NCI-H2196 (cell line): ENCODE measurements at regions not wholly inside any gene's neighbourhood (a gene's known extent, or its start where the extent isn't known, plus 50 kb on each side); places are given as distances from the start of the nearest gene placed in this dataset.

Experiments
- DNase-seq: peaks from one replicate; lab custom pipeline; 2025; ENCODE audit not compliant: unreplicated experiment; lab: John Stamatoyannopoulos, UW

GRCh38 chr4:160872491-160872890 lies 1291.3 kb downstream of the FSTL5 start:
- no peak for DNase-seq

- DNase-seq, result no peak
Measured at GRCh38 chr4:160877087-160877790, 1286.6 kb downstream of the FSTL5 start.

- no peak for DNase-seq
Measured at GRCh38 chr4:160880180-160880579, 1283.6 kb downstream of the FSTL5 start.

- no peak for DNase-seq
Measured at GRCh38 chr4:160887668-160888067, 1276.1 kb downstream of the FSTL5 start.

GRCh38 chr4:160894128-160894527 lies 1269.7 kb downstream of the FSTL5 start:
- DNase-seq, result no peak

GRCh38 chr4:160894809-160895208 lies 1269.0 kb downstream of the FSTL5 start:
- no peak for DNase-seq

- no peak for DNase-seq
Measured at GRCh38 chr4:160927311-160927710, 1236.5 kb downstream of the FSTL5 start.

- DNase-seq, result no peak
Measured at GRCh38 chr4:160928482-160928881, 1235.3 kb downstream of the FSTL5 start.

GRCh38 chr4:160947653-160948052 lies 1216.1 kb downstream of the FSTL5 start:
- no peak for DNase-seq

- DNase-seq, result no peak
Measured at GRCh38 chr4:160956875-160957274, 1206.9 kb downstream of the FSTL5 start.

- no peak for DNase-seq
Measured at GRCh38 chr4:160969925-160970324, 1193.9 kb downstream of the FSTL5 start.

- DNase-seq, result no peak
Measured at GRCh38 chr4:160980091-160980490, 1183.7 kb downstream of the FSTL5 start.

- DNase-seq, result no peak
Measured at GRCh38 chr4:160981083-160981482, 1182.7 kb downstream of the FSTL5 start.

- no peak for DNase-seq
Measured at GRCh38 chr4:160983035-160983434, 1180.8 kb downstream of the FSTL5 start.

- DNase-seq, result no peak
Measured at GRCh38 chr4:161002386-161002785, 1161.4 kb downstream of the FSTL5 start.

- no peak for DNase-seq
Measured at GRCh38 chr4:161003418-161004057, 1160.3 kb downstream of the FSTL5 start.

GRCh38 chr4:161005746-161006145 lies 1158.1 kb downstream of the FSTL5 start:
- DNase-seq, result no peak

- DNase-seq, result no peak
Measured at GRCh38 chr4:161008527-161008926, 1155.3 kb downstream of the FSTL5 start.

- no peak for DNase-seq
Measured at GRCh38 chr4:161010227-161010626, 1153.6 kb downstream of the FSTL5 start.
